HUES64 (cell line): ENCODE measurements at regions not wholly inside any gene's neighbourhood (a gene's known extent, or its start where the extent isn't known, plus 50 kb on each side); places are given as distances from the start of the nearest gene placed in this dataset.
A peak's percentile ranks its signal among the peaks of the same experiment; 100 is the strongest.

Experiments
- H3K27ac ChIP-seq: 2 replicates; pipeline ENCODE4 v1.7.0; 2013; ENCODE audit warnings: low read depth, low read length, inconsistent platforms
- H3K27me3 ChIP-seq: 2 replicates; pipeline ENCODE4 v1.6.1; 2013; ENCODE audit warnings: mild to moderate bottlenecking, low read length; ENCODE audit not compliant: insufficient read depth
- H3K36me3 ChIP-seq: 2 replicates; pipeline ENCODE4 v1.6.1; 2013; ENCODE audit warnings: mild to moderate bottlenecking, low read length; ENCODE audit not compliant: insufficient read depth
- H3K4me1 ChIP-seq: 2 replicates; pipeline ENCODE4 v1.6.1; 2013; ENCODE audit warnings: mild to moderate bottlenecking, low read length, moderate library complexity; ENCODE audit not compliant: insufficient read depth
- H3K4me3 ChIP-seq: 2 replicates; pipeline ENCODE4 v1.5.1; 2013; ENCODE audit warnings: mild to moderate bottlenecking, low read length, moderate library complexity
- H3K9ac ChIP-seq: 2 replicates; pipeline ENCODE4 v1.6.1; 2013; ENCODE audit warnings: mild to moderate bottlenecking, low read depth, low read length
- H3K9me3 ChIP-seq: 2 replicates; pipeline ENCODE4 v1.6.1; 2013; ENCODE audit warnings: low read depth, low read length; ENCODE audit not compliant: insufficient read depth
- WGBS: fragments of 150-250, 120-280 bp; methylation state at CpG from one replicate; pipeline ENCODE4 v1.1.7; 2013; ENCODE audit warnings: missing lambda C conversion rate; 5-methylcytosine and 5-hydroxymethylcytosine counted together

- Histone ChIP-seq H3K27me3 (no peaks in the 10 kb centered on the region), H3K27ac (peak overlapping the region; percentile 73), H3K9ac (no peak overlapping the region), H3K36me3 (no peaks in the 10 kb centered on the region), H3K9me3 (peaks cover 3% of the 10 kb centered on the region; the same call in 1 of the 2 replicates), H3K4me3 (no peak overlapping the region), H3K4me1 (peaks cover 34% of the 10 kb centered on the region)
- 89% methylated on average over 2 of the region's 2 CpGs for WGBS
These were observed 344.7 kb downstream of the ARL4A start for GRCh38 chr7:13032084-13032483.

DNA sequence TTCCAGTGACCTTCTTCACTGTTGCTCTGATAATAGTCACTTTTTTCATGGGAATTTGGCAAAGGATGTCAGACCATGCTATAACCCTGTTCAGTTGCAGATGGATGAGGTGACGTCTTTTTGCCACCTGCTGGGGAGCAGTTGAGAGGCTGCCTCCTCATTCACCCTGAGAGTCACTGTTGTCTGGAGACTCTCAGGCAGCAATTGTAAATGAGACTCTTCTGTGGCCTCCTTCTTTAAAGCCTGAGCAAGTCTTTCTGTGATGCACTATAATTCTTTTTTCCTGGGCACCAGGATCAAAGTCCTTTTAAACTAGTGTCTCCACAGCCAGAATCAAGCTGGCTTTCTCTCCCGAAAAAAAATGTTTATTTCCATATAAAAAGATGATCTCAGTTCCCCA is 345.1 kb downstream of the ARL4A start:
- Histone ChIP-seq H3K4me3 (no peak overlapping the region), H3K9ac (no peak overlapping the region), H3K27ac (peak overlapping the region; percentile 73), H3K27me3 (no peaks in the 10 kb centered on the region), H3K9me3 (peaks cover 3% of the 10 kb centered on the region; the same call in 1 of the 2 replicates), H3K36me3 (no peaks in the 10 kb centered on the region), H3K4me1 (peaks cover 34% of the 10 kb centered on the region)
- WGBS = 16% methylated on average over 2 of the region's 2 CpGs

DNA sequence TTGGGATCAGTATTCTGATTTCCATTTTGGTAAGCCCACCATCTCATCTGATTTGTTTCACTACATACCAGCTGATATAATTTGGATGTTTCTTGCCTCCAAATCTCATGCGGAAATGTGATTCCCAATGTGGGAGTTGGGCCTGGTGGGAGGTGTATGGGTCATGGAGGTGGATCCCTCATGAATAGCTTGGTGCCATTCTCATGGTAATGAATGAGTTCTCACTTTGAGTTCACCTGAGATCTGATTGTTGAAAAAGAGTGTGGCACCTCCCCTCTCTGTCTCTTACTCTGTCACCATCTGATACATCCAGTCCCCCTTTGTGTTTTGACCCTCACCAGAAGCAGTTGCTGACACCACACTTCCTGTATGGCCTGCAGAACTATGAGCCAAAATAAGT is 347.3 kb downstream of the ARL4A start:
- H3K36me3 ChIP-seq = no peaks in the 10 kb centered on the region
- 73% methylated on average over 1 of the region's 1 CpG for WGBS
- H3K27ac ChIP-seq = peak overlapping the region; percentile 3; the same call in 1 of the 2 replicates
- peaks cover 3% of the 10 kb centered on the region; the same call in 1 of the 2 replicates for H3K9me3 ChIP-seq
- no peak overlapping the region for H3K9ac ChIP-seq
- H3K4me1 ChIP-seq = peaks cover 34% of the 10 kb centered on the region
- no peak overlapping the region for H3K4me3 ChIP-seq
- no peaks in the 10 kb centered on the region for H3K27me3 ChIP-seq

GRCh38 chr7:13035233-13035632 is 347.8 kb downstream of the ARL4A start:
- 95% methylated on average over 4 of the region's 4 CpGs for WGBS
- Histone ChIP-seq H3K27ac (peak overlapping the region; percentile 3; the same call in 1 of the 2 replicates), H3K36me3 (no peaks in the 10 kb centered on the region), H3K4me1 (peaks cover 34% of the 10 kb centered on the region), H3K9ac (no peak overlapping the region), H3K4me3 (no peak overlapping the region), H3K27me3 (no peaks in the 10 kb centered on the region), H3K9me3 (peaks cover 3% of the 10 kb centered on the region; the same call in 1 of the 2 replicates)

DNA sequence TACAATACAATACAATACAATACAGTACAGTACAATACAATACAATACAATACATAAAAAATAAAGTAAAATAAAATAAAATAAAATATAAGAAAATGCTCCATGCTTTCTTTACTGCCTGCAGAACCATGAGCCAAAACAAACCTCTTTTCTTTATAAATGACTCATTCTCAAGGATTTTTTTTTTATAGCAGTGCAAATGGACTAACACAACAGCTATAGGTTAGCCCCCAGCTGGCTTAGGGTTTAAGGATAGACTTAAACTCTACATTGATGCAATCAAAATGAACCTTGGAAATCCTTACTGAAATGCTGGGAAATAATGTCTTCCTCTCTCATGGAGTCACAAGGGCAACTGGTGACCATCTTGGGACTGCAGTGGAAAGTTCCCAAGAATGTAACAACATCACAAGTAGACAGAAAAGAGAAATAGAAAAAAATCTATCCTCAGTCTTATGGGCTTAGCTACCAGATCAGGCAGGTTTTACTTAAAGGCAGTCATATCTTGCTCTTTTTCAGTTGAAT is 348.9 kb downstream of the ARL4A start:
- H3K4me3 ChIP-seq = no peak overlapping the region
- peaks cover 33% of the 10 kb centered on the region for H3K4me1 ChIP-seq
- H3K9me3 ChIP-seq = peaks cover 3% of the 10 kb centered on the region; the same call in 1 of the 2 replicates
- H3K36me3 ChIP-seq = no peaks in the 10 kb centered on the region
- no peaks in the 10 kb centered on the region for H3K27me3 ChIP-seq
- no peak overlapping the region for H3K9ac ChIP-seq
- no peak overlapping the region for H3K27ac ChIP-seq

- Histone ChIP-seq H3K4me3 (no peak overlapping the region), H3K27ac (no peak overlapping the region), H3K36me3 (no peaks in the 10 kb centered on the region), H3K9ac (no peak overlapping the region), H3K4me1 (peaks cover 25% of the 10 kb centered on the region), H3K9me3 (peaks cover 3% of the 10 kb centered on the region; the same call in 1 of the 2 replicates), H3K27me3 (no peaks in the 10 kb centered on the region)
- 60% methylated on average over 1 of the region's 1 CpG for WGBS
These were observed 349.8 kb downstream of the ARL4A start for GRCh38 chr7:13037216-13037615.

DNA sequence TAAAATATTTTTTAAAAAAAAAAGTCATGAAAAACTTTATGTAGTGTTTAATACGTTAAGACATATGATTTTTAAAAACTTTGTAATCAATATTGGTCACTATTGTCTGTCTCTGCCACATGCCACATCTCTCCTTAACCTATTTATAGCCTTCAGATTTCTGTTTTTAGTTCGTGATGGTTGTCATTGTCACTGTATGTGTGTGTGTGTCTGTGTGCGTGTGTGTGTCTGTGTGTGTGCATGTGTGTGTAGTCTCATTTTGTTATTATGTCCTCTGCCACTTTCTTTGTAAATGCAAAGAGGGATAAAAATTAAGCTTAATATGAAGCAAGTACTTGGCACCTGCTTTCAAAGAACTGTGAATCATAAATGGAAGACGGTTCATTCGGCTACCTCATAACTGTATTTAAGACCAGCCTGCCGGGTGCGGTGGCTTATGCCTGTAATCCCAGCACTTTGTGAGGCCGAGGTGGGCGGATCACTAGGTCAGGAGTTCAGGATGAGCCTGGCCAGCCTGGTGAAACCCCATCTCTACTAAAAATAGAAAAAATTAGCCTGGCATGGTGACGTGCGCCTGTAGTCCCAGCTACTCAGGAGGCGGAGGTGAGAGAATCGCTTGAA is 354.0 kb downstream of the ARL4A start:
- 91% methylated on average over 12 of the region's 13 CpGs for WGBS
- Histone ChIP-seq H3K4me3 (no peak overlapping the region), H3K9me3 (peaks cover 1% of the 10 kb centered on the region; the same call in 1 of the 2 replicates), H3K9ac (no peak overlapping the region), H3K27me3 (no peaks in the 10 kb centered on the region), H3K27ac (no peak overlapping the region), H3K36me3 (no peaks in the 10 kb centered on the region), H3K4me1 (peaks cover 7% of the 10 kb centered on the region)

DNA sequence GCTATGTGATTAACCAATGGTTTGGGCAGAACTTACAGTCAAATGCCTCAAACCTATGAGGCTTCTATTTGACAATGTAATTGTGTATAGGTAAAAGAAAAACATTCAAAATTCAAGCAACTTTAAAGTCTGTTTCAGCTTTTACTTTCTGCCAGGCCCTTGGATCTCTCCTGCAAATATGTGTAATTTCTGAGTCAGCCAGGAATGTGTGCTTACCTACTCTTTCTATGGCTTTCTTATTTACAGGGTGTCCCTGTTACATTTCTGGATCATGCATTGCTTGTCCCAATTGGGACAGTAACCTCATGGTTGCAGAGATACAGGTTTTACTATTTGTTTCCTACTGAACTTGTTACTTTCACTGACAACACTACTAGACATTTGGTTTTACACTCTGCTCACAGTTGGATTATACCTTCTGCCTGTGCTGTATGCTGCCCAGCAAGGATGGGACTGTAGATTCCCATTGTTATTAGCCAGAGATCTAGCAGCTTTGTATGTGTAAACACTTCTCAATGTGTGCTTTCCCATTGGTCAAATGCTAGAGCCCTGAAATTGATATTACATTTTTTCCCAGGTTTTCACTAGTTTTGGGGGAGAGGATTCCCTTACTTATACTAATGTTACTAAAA is 355.3 kb downstream of the ARL4A start:
- H3K36me3 ChIP-seq = no peaks in the 10 kb centered on the region
- no peaks in the 10 kb centered on the region for H3K27me3 ChIP-seq
- no peak overlapping the region for H3K4me3 ChIP-seq
- no peaks in the 10 kb centered on the region for H3K9me3 ChIP-seq
- peaks cover 7% of the 10 kb centered on the region for H3K4me1 ChIP-seq
- no peak overlapping the region for H3K27ac ChIP-seq
- H3K9ac ChIP-seq = no peak overlapping the region

GRCh38 chr7:13044309-13044708 is 356.9 kb downstream of the ARL4A start:
- Histone ChIP-seq H3K9ac (no peak overlapping the region), H3K27me3 (no peaks in the 10 kb centered on the region)

GRCh38 chr7:13047061-13047460 is 359.6 kb downstream of the ARL4A start:
- Histone ChIP-seq H3K36me3 (no peaks in the 10 kb centered on the region), H3K27me3 (no peaks in the 10 kb centered on the region), H3K9ac (no peak overlapping the region), H3K27ac (no peak overlapping the region), H3K9me3 (no peaks in the 10 kb centered on the region), H3K4me3 (no peak overlapping the region), H3K4me1 (peaks cover 7% of the 10 kb centered on the region)
- WGBS = 81% methylated on average over 4 of the region's 4 CpGs

More at GRCh38 chr7:13044309-13044708, 356.9 kb downstream of the ARL4A start:
- H3K4me1 ChIP-seq = peaks cover 7% of the 10 kb centered on the region
- no peak overlapping the region for H3K4me3 ChIP-seq
- H3K9me3 ChIP-seq = no peaks in the 10 kb centered on the region
- 77% methylated on average over 2 of the region's 2 CpGs for WGBS
- no peaks in the 10 kb centered on the region for H3K36me3 ChIP-seq
- no peak overlapping the region for H3K27ac ChIP-seq

- H3K36me3 ChIP-seq = no peaks in the 10 kb centered on the region
- WGBS = 97% methylated on average over 3 of the region's 3 CpGs
- H3K4me3 ChIP-seq = no peak overlapping the region
- no peaks in the 10 kb centered on the region for H3K27me3 ChIP-seq
- no peak overlapping the region for H3K27ac ChIP-seq
- H3K9ac ChIP-seq = no peak overlapping the region
- no peaks in the 10 kb centered on the region for H3K4me1 ChIP-seq
- no peaks in the 10 kb centered on the region for H3K9me3 ChIP-seq
These were observed 362.5 kb downstream of the ARL4A start for GRCh38 chr7:13049946-13050345.
